Dermis blood vessel endothelial cell (primary cell): ENCODE measurements at regions not wholly inside any gene's neighbourhood (a gene's known extent, or its start where the extent isn't known, plus 50 kb on each side); places are given as distances from the start of the nearest gene placed in this dataset.
"Not testable (repeated sequence)": the region's sequence is repeated elsewhere in the genome, so short reads cannot be mapped to it uniquely, and the experiment has no call there.

Experiments
- DNase-seq: peaks from one replicate; pipeline ENCODE4 v3.0.0; 2010

- no peak for DNase-seq
Measured at GRCh38 chr1:5730272-5731109, 261.7 kb downstream of the NPHP4 start.

- DNase-seq = no peak
Measured at GRCh38 chr1:5729636-5730145, 262.5 kb downstream of the NPHP4 start.

- no peak for DNase-seq
Measured at GRCh38 chr1:5728663-5729355, 263.4 kb downstream of the NPHP4 start.

GRCh38 chr1:5727871-5728643 is 264.2 kb downstream of the NPHP4 start:
- DNase-seq = no peak

GRCh38 chr1:5727191-5727590 is 265.0 kb downstream of the NPHP4 start:
- DNase-seq = no peak

GRCh38 chr1:5726586-5727184 is 265.5 kb downstream of the NPHP4 start:
- DNase-seq = not testable (repeated sequence)

- no peak for DNase-seq
Measured at GRCh38 chr1:5725855-5726585, 266.2 kb downstream of the NPHP4 start.

- DNase-seq = no peak
Measured at GRCh38 chr1:5725406-5725805, 266.8 kb downstream of the NPHP4 start.

- DNase-seq = no peak
Measured at GRCh38 chr1:5724847-5725246, 267.4 kb downstream of the NPHP4 start.

- no peak for DNase-seq
Measured at GRCh38 chr1:5722635-5723164, 269.5 kb downstream of the NPHP4 start.

GRCh38 chr1:5721634-5722215 is 270.5 kb downstream of the NPHP4 start:
- DNase-seq = no peak

GRCh38 chr1:5720936-5721335 is 271.3 kb downstream of the NPHP4 start:
- DNase-seq = no peak

GRCh38 chr1:5720484-5720883 is 271.7 kb downstream of the NPHP4 start:
- DNase-seq = no peak

GRCh38 chr1:5720045-5720444 is 272.2 kb downstream of the NPHP4 start:
- DNase-seq = no peak

GRCh38 chr1:5718831-5719632 is 273.2 kb downstream of the NPHP4 start:
- DNase-seq = no peak

- no peak for DNase-seq
Measured at GRCh38 chr1:5717031-5717682, 275.1 kb downstream of the NPHP4 start.

GRCh38 chr1:5716126-5716525 is 276.1 kb downstream of the NPHP4 start:
- no peak for DNase-seq

- no peak for DNase-seq
Measured at GRCh38 chr1:5713101-5714010, 278.9 kb downstream of the NPHP4 start.
